ENCODE measurements at regions not wholly inside any gene's neighbourhood (a gene's known extent, or its start where the extent isn't known, plus 50 kb on each side); places are given as distances from the start of the nearest gene placed in this dataset.

DNA sequence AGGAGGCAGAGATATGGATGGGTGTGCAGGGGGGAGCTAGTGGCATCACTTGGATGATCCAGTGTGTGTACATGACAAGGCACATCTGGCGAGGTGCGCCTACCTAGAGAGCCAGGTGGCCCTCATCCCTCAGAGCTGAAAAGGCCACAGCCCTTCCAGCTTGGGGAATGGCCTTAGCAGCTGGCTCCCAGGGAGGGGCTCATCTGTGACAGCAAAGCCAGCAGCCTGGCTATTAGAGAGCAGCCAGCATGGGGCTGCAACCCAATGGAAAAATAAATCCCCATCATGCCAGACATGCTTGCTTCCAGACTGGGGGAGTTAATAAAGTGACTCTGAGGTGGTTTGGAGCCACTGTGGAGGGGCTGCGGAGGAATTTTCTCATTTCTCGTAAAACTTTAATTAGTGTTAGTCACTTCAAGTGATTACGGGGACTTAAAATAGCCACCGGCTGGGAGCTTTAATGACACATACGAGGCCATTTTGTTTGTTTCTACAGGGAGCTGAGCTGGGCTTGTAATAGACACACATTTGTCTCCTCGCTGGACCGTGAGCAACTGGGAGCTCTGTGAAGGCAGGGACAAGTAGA is 111.2 kb upstream of the ALX4 start:
- Histone ChIP-seq H4K20me1 (ENCODE audit: insufficient read depth) (no peaks in the 10 kb centered on the region), H3K36me3 (ENCODE audit: low read depth) (no peaks in the 10 kb centered on the region), H3K79me2 (ENCODE audit: insufficient read depth) (no peaks in the 10 kb centered on the region), H3K27me3 (replicated peaks; ENCODE audit: insufficient read depth) (peaks cover 18% of the 10 kb centered on the region), H3K4me2 (ENCODE audit: unreplicated experiment) (no peak overlapping the region), H3K4me3 (no peak overlapping the region), H2AFZ (no peak overlapping the region), H3K4me1 (ENCODE audit: insufficient read depth) (no peaks in the 10 kb centered on the region), H3K9me2 (ENCODE audit: insufficient read depth) (no peaks in the 10 kb centered on the region), H3K9me3 (ENCODE audit: low read depth) (no peaks in the 10 kb centered on the region), H3F3A (ENCODE audit: insufficient read depth) (no peaks in the 10 kb centered on the region), H3K9ac (no peak overlapping the region), H3K27ac (no peak overlapping the region)
- in situ Hi-C loops (cut with MboI), result no loop called here
- 46 to 47% methylated on average over 9 of the region's 9 CpGs for WGBS, 2 experiments (ENCODE audit: low coverage in 1 of 2, low lambda C conversion rate in 2 of 2, missing lambda C conversion rate in 2 of 2)
- DNase-seq, result no peak
- TF ChIP-seq EZH2phosphoT487 (IDR thresholded peaks at IDR 0.05; ENCODE audit: insufficient read depth, low read depth) (no peak), EZH2 (IDR thresholded peaks at IDR 0.05; ENCODE audit: insufficient read depth, poor library complexity, severe bottlenecking) (no peak)

DNA sequence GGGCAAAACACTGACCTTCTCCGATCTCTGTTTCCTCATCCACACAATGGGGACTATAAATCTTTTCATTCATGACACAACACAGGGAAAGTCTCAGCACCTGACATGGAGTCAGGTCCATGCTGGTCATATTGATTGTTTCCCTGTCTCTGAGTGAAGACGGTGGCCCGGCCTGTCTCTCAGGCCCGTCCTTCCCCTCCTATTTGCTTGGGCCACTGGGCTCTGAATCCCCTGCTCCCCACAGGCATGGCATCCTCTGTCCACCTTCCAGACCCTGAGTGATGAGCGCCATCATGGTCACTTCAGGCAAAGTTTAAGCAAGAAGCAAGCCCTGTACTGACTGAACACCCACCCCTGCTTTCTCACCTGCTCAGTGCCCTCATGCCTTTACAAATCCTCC is 113.3 kb upstream of the ALX4 start:
- Histone ChIP-seq H3K4me2 (ENCODE audit: unreplicated experiment) (no peak overlapping the region), H3K79me2 (ENCODE audit: insufficient read depth) (no peaks in the 10 kb centered on the region), H3K27me3 (replicated peaks; ENCODE audit: insufficient read depth) (peaks cover 18% of the 10 kb centered on the region), H3K27ac (no peak overlapping the region), H3F3A (ENCODE audit: insufficient read depth) (no peaks in the 10 kb centered on the region), H3K4me3 (no peak overlapping the region), H3K4me1 (ENCODE audit: insufficient read depth) (no peaks in the 10 kb centered on the region), H3K36me3 (ENCODE audit: low read depth) (no peaks in the 10 kb centered on the region), H4K20me1 (ENCODE audit: insufficient read depth) (no peaks in the 10 kb centered on the region), H2AFZ (no peak overlapping the region), H3K9me2 (ENCODE audit: insufficient read depth) (no peaks in the 10 kb centered on the region), H3K9ac (no peak overlapping the region), H3K9me3 (ENCODE audit: low read depth) (no peaks in the 10 kb centered on the region)
- TF ChIP-seq EZH2phosphoT487 (IDR thresholded peaks at IDR 0.05; ENCODE audit: insufficient read depth, low read depth) (no peak), EZH2 (IDR thresholded peaks at IDR 0.05; ENCODE audit: insufficient read depth, poor library complexity, severe bottlenecking) (no peak)
- in situ Hi-C loops (cut with MboI), result no loop called here
- DNase-seq, result no peak
- WGBS, 2 experiments (ENCODE audit: low coverage in 1 of 2, low lambda C conversion rate in 2 of 2, missing lambda C conversion rate in 2 of 2), result 56 to 66% methylated on average over 5 of the region's 5 CpGs

DNA sequence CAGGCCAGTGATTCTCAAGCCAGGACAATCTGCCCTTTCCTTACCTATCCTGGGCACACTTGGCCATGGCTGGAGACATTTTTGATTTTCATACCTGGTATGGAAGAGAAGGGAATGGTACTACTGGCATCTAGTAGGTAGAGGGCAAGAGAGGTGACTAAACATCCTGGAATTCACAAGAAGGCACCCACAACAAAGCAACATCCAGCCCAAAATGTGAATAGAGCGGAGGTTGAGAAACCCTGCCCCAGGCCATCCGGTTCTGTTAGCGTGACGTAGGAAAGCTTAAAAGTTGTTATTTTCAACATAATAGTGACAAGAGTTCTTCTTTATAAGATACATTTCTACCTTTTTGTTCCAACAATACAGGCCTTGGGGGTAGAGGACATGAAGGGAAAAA is 114.9 kb upstream of the ALX4 start:
- Histone ChIP-seq H3K9ac (no peak overlapping the region), H3K4me1 (ENCODE audit: insufficient read depth) (no peaks in the 10 kb centered on the region), H3K4me2 (ENCODE audit: unreplicated experiment) (no peak overlapping the region), H3K4me3 (no peak overlapping the region), H3K27me3 (replicated peaks; ENCODE audit: insufficient read depth) (peaks cover 16% of the 10 kb centered on the region), H3K36me3 (ENCODE audit: low read depth) (no peaks in the 10 kb centered on the region), H3F3A (ENCODE audit: insufficient read depth) (no peaks in the 10 kb centered on the region), H3K79me2 (ENCODE audit: insufficient read depth) (no peaks in the 10 kb centered on the region), H2AFZ (no peak overlapping the region), H3K9me2 (ENCODE audit: insufficient read depth) (no peaks in the 10 kb centered on the region), H4K20me1 (ENCODE audit: insufficient read depth) (no peaks in the 10 kb centered on the region), H3K9me3 (ENCODE audit: low read depth) (no peaks in the 10 kb centered on the region), H3K27ac (no peak overlapping the region)
- DNase-seq, result no peak
- in situ Hi-C loops (cut with MboI), result no loop called here
- 61 to 75% methylated on average over 4 of the region's 4 CpGs for WGBS, 2 experiments (ENCODE audit: low coverage in 1 of 2, low lambda C conversion rate in 2 of 2, missing lambda C conversion rate in 2 of 2)
- TF ChIP-seq EZH2 (IDR thresholded peaks at IDR 0.05; ENCODE audit: insufficient read depth, poor library complexity, severe bottlenecking) (no peak), EZH2phosphoT487 (IDR thresholded peaks at IDR 0.05; ENCODE audit: insufficient read depth, low read depth) (no peak)

DNA sequence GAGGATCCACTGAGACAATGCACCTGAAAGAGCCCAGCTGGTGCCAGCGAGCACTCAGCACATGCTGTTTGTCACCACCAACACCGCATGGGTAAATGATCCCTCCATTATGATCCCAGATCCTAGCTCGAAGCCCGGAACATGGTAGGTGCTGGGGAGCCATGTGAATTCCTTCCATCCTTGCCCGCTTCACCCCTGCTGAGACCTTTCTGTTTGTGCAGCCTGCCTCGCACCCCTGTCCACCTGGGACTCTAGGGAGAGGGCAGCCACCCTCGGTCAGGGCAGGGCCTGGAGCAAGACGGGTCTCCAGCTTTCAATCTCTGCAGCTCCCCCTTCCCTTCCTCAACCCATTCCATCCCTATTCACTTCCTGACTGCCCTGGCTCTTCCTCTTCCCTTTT is 116.2 kb upstream of the ALX4 start:
- no peak overlapping the region for H3K4me3 ChIP-seq
- H3K79me2 ChIP-seq (ENCODE audit: insufficient read depth), result no peaks in the 10 kb centered on the region
- no peak overlapping the region for H2AFZ ChIP-seq
- no peak overlapping the region for H3K9ac ChIP-seq
- H3K9me2 ChIP-seq (ENCODE audit: insufficient read depth), result no peaks in the 10 kb centered on the region
- H3K36me3 ChIP-seq (ENCODE audit: low read depth), result no peaks in the 10 kb centered on the region
- no peaks in the 10 kb centered on the region for H3K9me3 ChIP-seq (ENCODE audit: low read depth)
- no peaks in the 10 kb centered on the region for H3F3A ChIP-seq (ENCODE audit: insufficient read depth)
- no peaks in the 10 kb centered on the region for H4K20me1 ChIP-seq (ENCODE audit: insufficient read depth)
- WGBS, 2 experiments (ENCODE audit: low coverage in 1 of 2, low lambda C conversion rate in 2 of 2, missing lambda C conversion rate in 2 of 2), result 40 to 42% methylated on average over 8 of the region's 8 CpGs
- no peak for DNase-seq
- no peak overlapping the region for H3K4me2 ChIP-seq (ENCODE audit: unreplicated experiment)
- no peak overlapping the region for H3K27ac ChIP-seq
- in situ Hi-C loops (cut with MboI), result no loop called here
- no peaks in the 10 kb centered on the region for H3K4me1 ChIP-seq (ENCODE audit: insufficient read depth)
- H3K27me3 ChIP-seq (replicated peaks; ENCODE audit: insufficient read depth), result peaks cover 11% of the 10 kb centered on the region
- TF ChIP-seq EZH2phosphoT487 (IDR thresholded peaks at IDR 0.05; ENCODE audit: insufficient read depth, low read depth) (no peak), EZH2 (IDR thresholded peaks at IDR 0.05; ENCODE audit: insufficient read depth, poor library complexity, severe bottlenecking) (no peak)

DNA sequence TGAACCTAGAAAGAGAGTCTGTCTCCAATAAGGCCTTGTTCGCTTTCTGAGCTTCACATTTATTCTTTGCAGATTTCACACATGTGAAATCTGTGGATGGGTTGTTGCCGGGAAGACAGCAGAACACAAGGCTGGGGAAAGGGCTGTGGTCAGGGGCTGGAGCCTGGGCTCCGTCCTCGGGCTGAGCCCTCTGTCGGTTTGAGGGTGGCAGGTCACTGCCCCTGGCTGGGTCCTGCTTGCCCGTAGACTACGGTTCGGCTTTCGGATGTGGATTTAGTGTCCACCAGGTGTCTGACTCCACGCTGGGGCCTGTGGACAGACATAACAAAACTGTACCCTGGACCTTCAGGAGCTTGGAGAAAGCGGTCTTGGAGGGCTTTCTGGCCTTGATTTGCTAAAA is 117.0 kb upstream of the ALX4 start:
- no peak overlapping the region for H2AFZ ChIP-seq
- 51% methylated on average over 11 of the region's 11 CpGs for WGBS, 2 experiments (ENCODE audit: low coverage in 1 of 2, low lambda C conversion rate in 2 of 2, missing lambda C conversion rate in 2 of 2)
- H3K27ac ChIP-seq, result no peak overlapping the region
- no peak overlapping the region for H3K9ac ChIP-seq
- in situ Hi-C loops (cut with MboI), result no loop called here
- no peak overlapping the region for H3K4me2 ChIP-seq (ENCODE audit: unreplicated experiment)
- no peak for DNase-seq
- H3F3A ChIP-seq (ENCODE audit: insufficient read depth), result no peaks in the 10 kb centered on the region
- H3K36me3 ChIP-seq (ENCODE audit: low read depth), result no peaks in the 10 kb centered on the region
- H3K9me3 ChIP-seq (ENCODE audit: low read depth), result no peaks in the 10 kb centered on the region
- H3K27me3 ChIP-seq (replicated peaks; ENCODE audit: insufficient read depth), result peaks cover 11% of the 10 kb centered on the region
- H3K79me2 ChIP-seq (ENCODE audit: insufficient read depth), result no peaks in the 10 kb centered on the region
- H3K4me3 ChIP-seq, result no peak overlapping the region
- TF ChIP-seq EZH2phosphoT487 (IDR thresholded peaks at IDR 0.05; ENCODE audit: insufficient read depth, low read depth), result no peak
- TF ChIP-seq EZH2 (IDR thresholded peaks at IDR 0.05; ENCODE audit: insufficient read depth, poor library complexity, severe bottlenecking), result no peak
- no peaks in the 10 kb centered on the region for H3K9me2 ChIP-seq (ENCODE audit: insufficient read depth)
- no peaks in the 10 kb centered on the region for H4K20me1 ChIP-seq (ENCODE audit: insufficient read depth)
- no peaks in the 10 kb centered on the region for H3K4me1 ChIP-seq (ENCODE audit: insufficient read depth)

Data from GM23248 (cell line).